B cell (primary cell): ENCODE measurements at regions not wholly inside any gene's neighbourhood (a gene's known extent, or its start where the extent isn't known, plus 50 kb on each side); places are given as distances from the start of the nearest gene placed in this dataset.
"Not testable (repeated sequence)": the region's sequence is repeated elsewhere in the genome, so short reads cannot be mapped to it uniquely, and the experiment has no call there.

Source experiments
- ATAC-seq: fragments of 200-7000 bp; cut with Tn5 transposase; one replicate; pipeline ENCODE4 v1.10.0; 2021; ENCODE audit warnings: low read depth, mild to moderate bottlenecking, moderate number of reproducible peaks, moderate library complexity
- CTCF ChIA-PET: fragments of 350-600 bp; sonication (Branson Sonifier 250); formaldehyde crosslinking; loops from one replicate; lab custom pipeline; 2021; ENCODE audit warnings: antibody characterized with exemption, inconsistent platforms; lab: Charles Lee
- POLR2A ChIA-PET: fragments of 350-600 bp; sonication (Branson Sonifier 250); formaldehyde crosslinking; loops from one replicate; lab custom pipeline; 2021; ENCODE audit warnings: antibody characterized with exemption; lab: Charles Lee
- DNase-seq: peaks from one replicate; pipeline ENCODE4 v3.0.0; 2013
- H2AFZ ChIP-seq: 2 replicates; pipeline ENCODE4 v1.6.1; 2012; ENCODE audit warnings: mild to moderate bottlenecking, low read depth, low read length; ENCODE audit not compliant: insufficient read depth, poor library complexity, severe bottlenecking
- H3K27ac ChIP-seq, 2 donors: 1 replicate in 1 of 2; 2 replicates in 1 of 2; pipeline ENCODE4 v1.5.1; 2012 to 2013; ENCODE audit warnings: low read length in 2 of 2, mild to moderate bottlenecking in 2 of 2, moderate library complexity in 1 of 2
- H3K27me3 ChIP-seq, 4 experiments: fragments of 200-600 bp in 1 of 4; sonication (generic) in 1 of 4; replicated peaks in 1 of 4; 1 replicate in 2 of 4; 2 replicates in 2 of 4; pipeline versions ENCODE4 v1.6.1 to v1.7.0; 2013 to 2016; ENCODE audit warnings: low read length in 3 of 4, mild to moderate bottlenecking in 2 of 4, mixed read lengths in 1 of 4, moderate library complexity in 1 of 4; ENCODE audit not compliant: insufficient read depth in 4 of 4, control insufficient read depth in 3 of 4; ENCODE audit errors: control extremely low read depth in 1 of 4
- H3K36me3 ChIP-seq, 2 experiments: replicated peaks in 1 of 2; 1 replicate in 1 of 2; 2 replicates in 1 of 2; pipeline versions ENCODE4 v1.6.1 to v1.7.1; 2013; ENCODE audit warnings: low read length in 1 of 2; ENCODE audit not compliant: insufficient read depth in 2 of 2, control insufficient read depth in 1 of 2; ENCODE audit errors: control extremely low read depth in 1 of 2, extremely low read depth in 1 of 2
- H3K4me1 ChIP-seq, 2 donors: fragments of 200-600 bp in 1 of 2; sonication (generic) in 1 of 2; 1 replicate in 1 of 2; 2 replicates in 1 of 2; pipeline versions ENCODE4 v1.5.1 to v1.6.1; 2013 to 2017; ENCODE audit warnings: low read length in 2 of 2; ENCODE audit not compliant: control insufficient read depth in 2 of 2, insufficient read depth in 2 of 2
- H3K4me2 ChIP-seq: replicated peaks from 2 replicates; pipeline ENCODE3; 2012; ENCODE audit warnings: mild to moderate bottlenecking, low read depth, low read length; ENCODE audit not compliant: poor library complexity, severe bottlenecking
- H3K4me3 ChIP-seq, 5 experiments: fragments of 200-600 bp in 1 of 5; sonication (generic) in 1 of 5; 1 replicate in 3 of 5; 2 replicates in 2 of 5; pipeline versions ENCODE4 v1.5.1 to v1.7.0; 2011 to 2016; ENCODE audit warnings: low read length in 4 of 5, mild to moderate bottlenecking in 4 of 5, low read depth in 2 of 5, control low read depth in 1 of 5, moderate library complexity in 1 of 5; ENCODE audit not compliant: insufficient read depth in 1 of 5; ENCODE audit errors: control extremely low read depth in 1 of 5, extremely low read depth in 1 of 5
- H3K79me2 ChIP-seq: fragments of 200-600 bp; sonication (generic); one replicate; pipeline ENCODE4 v1.6.0; 2016; ENCODE audit warnings: low read length; ENCODE audit not compliant: control insufficient read depth, insufficient read depth
- H3K9ac ChIP-seq: fragments of 200-600 bp; sonication (generic); 2 replicates; pipeline ENCODE4 v1.6.1; 2017; ENCODE audit warnings: mild to moderate bottlenecking, low read length, moderate library complexity
- H3K9me3 ChIP-seq, 3 donors: one replicate each; pipeline versions ENCODE4 v1.6.1 to v1.7.1; 2013; ENCODE audit warnings: low read length in 2 of 3; ENCODE audit not compliant: control insufficient read depth in 2 of 3, insufficient read depth in 1 of 3; ENCODE audit errors: control extremely low read depth in 1 of 3
- H4K20me1 ChIP-seq: 2 replicates; pipeline ENCODE4 v1.6.0; 2012; ENCODE audit warnings: mild to moderate bottlenecking, low read length; ENCODE audit not compliant: insufficient read depth, control insufficient read depth, poor library complexity, severe bottlenecking
- H3K27ac Mint-ChIP-seq: one replicate; pipeline ENCODE4 v1.8.0; 2021; ENCODE audit warnings: mixed read lengths
- H3K27me3 Mint-ChIP-seq: one replicate; pipeline ENCODE4 v1.8.0; 2021; ENCODE audit warnings: mixed read lengths
- H3K4me1 Mint-ChIP-seq: one replicate; pipeline ENCODE4 v1.8.0; 2021; ENCODE audit warnings: mixed read lengths
- H3K4me3 Mint-ChIP-seq: one replicate; pipeline ENCODE4 v1.8.0; 2021; ENCODE audit warnings: mixed read lengths
- H3K9me3 Mint-ChIP-seq: one replicate; pipeline ENCODE4 v1.8.0; 2022; ENCODE audit warnings: mixed read lengths; ENCODE audit not compliant: insufficient read depth
- CTCF ChIP-seq: fragments of 200-600 bp; IDR thresholded peaks from one replicate; pipeline ENCODE4 v1.8.0; 2022; ENCODE audit warnings: antibody characterized with exemption, mild to moderate bottlenecking
- EZH2 ChIP-seq: IDR thresholded peaks from 2 replicates; pipeline ENCODE4 v1.6.1; 2012; ENCODE audit warnings: borderline replicate concordance, low read depth, mild to moderate bottlenecking, moderate library complexity, low read length; ENCODE audit not compliant: insufficient read depth, poor library complexity, severe bottlenecking
- WGBS: methylation state at CpG from one replicate; pipeline ENCODE4 v1.1.5; 2013; ENCODE audit warnings: missing lambda C conversion rate; ENCODE audit not compliant: insufficient coverage; 5-methylcytosine and 5-hydroxymethylcytosine counted together
- intact Hi-C: fragments of 100-400 bp; cut with micrococcal nuclease; formaldehyde crosslinking; loops from one replicate; pipeline ENCODE4 v1.10.0; 2022

- Histone ChIP-seq H2AFZ (no peak overlapping the region), H3K4me2 (no peak overlapping the region), H3K4me3 (no peak overlapping the region), H3K36me3 (no peaks in the 10 kb centered on the region), H3K27ac (no peak overlapping the region), H4K20me1 (no peaks in the 10 kb centered on the region), H3K27me3 (no peaks in the 10 kb centered on the region), H3K4me1 (no peaks in the 10 kb centered on the region), H3K9ac (no peak overlapping the region), H3K79me2 (no peaks in the 10 kb centered on the region), H3K9me3 (no peaks in the 10 kb centered on the region)
- Mint-ChIP-seq H3K9me3 (peaks cover 5% of the 10 kb centered on the region), H3K27ac (no peak overlapping the region), H3K4me1 (no peaks in the 10 kb centered on the region), H3K27me3 (no peaks in the 10 kb centered on the region), H3K4me3 (no peak overlapping the region)
- POLR2A ChIA-PET, result no interaction called here
- ATAC-seq (no peak), DNase-seq (no peak)
- intact Hi-C loops, result no loop called here
- TF ChIP-seq CTCF, result no peak
- no peak for TF ChIP-seq EZH2
- CTCF ChIA-PET, result no interaction called here
Measured at GRCh38 chr9:25804856-25805255, 126.6 kb upstream of the TUSC1 start.

GRCh38 chr9:25801989-25802388 is 123.7 kb upstream of the TUSC1 start:
- ATAC-seq, H3K4me1 Mint-ChIP-seq, POLR2A ChIA-PET, DNase-seq, H3K27ac ChIP-seq, H3K27me3 Mint-ChIP-seq, H3K4me2 ChIP-seq, H3K9me3 Mint-ChIP-seq, H3K79me2 ChIP-seq, H3K4me3 ChIP-seq, H3K9ac ChIP-seq, H3K27ac Mint-ChIP-seq, H3K4me3 Mint-ChIP-seq, H4K20me1 ChIP-seq, H3K27me3 ChIP-seq, CTCF ChIA-PET, H3K4me1 ChIP-seq, H2AFZ ChIP-seq, intact Hi-C loops, H3K9me3 ChIP-seq, H3K36me3 ChIP-seq: not testable (repeated sequence)
- no CpG with 5 or more reads among the region's 3 CpGs for WGBS
